SK-N-SH (cell line): ENCODE measurements at regions not wholly inside any gene's neighbourhood (a gene's known extent, or its start where the extent isn't known, plus 50 kb on each side); places are given as distances from the start of the nearest gene placed in this dataset.

Experiments used
- EP300 ChIP-seq, 2 experiments: IDR thresholded peaks; 2 replicates each; pipeline versions ENCODE4 v1.4.0 to v1.6.1; 2012; ENCODE audit warnings: borderline replicate concordance in 1 of 2, low read depth in 1 of 2, low read length in 1 of 2
- EZH2phosphoT487 ChIP-seq: fragments of 200-600 bp; sonication (generic); IDR thresholded peaks from 2 replicates; pipeline ENCODE4 v1.6.1; 2017; ENCODE audit warnings: low read depth, mixed run types, mild to moderate bottlenecking, antibody characterized with exemption, moderate library complexity, borderline replicate concordance
- RAD21 ChIP-seq: IDR thresholded peaks from 2 replicates; pipeline ENCODE4 v1.6.1; 2012; ENCODE audit warnings: mild to moderate bottlenecking, low read length
- RFX5 ChIP-seq: IDR thresholded peaks from 2 replicates; pipeline ENCODE4 v1.6.1; 2012; ENCODE audit warnings: mild to moderate bottlenecking, improper control_type of control experiment, low read length
- TAF1 ChIP-seq: IDR thresholded peaks from 2 replicates; pipeline ENCODE4 v1.6.1; 2012; ENCODE audit warnings: low read depth, mild to moderate bottlenecking, low read length, moderate library complexity, borderline replicate concordance
- TCF12 ChIP-seq: IDR thresholded peaks from 2 replicates; pipeline ENCODE4 v1.4.0; 2012
- YY1 ChIP-seq: IDR thresholded peaks from 2 replicates; pipeline ENCODE4 v1.4.0; 2012; ENCODE audit warnings: low read depth, mild to moderate bottlenecking
- TF ChIP-seq, protein P1 (sequence below): IDR thresholded peaks from 2 replicates; pipeline ENCODE4 v1.6.1; 2012; ENCODE audit warnings: mild to moderate bottlenecking, low read depth, low read length, moderate library complexity
- TF ChIP-seq, protein P2 (sequence below): IDR thresholded peaks from 2 replicates; pipeline ENCODE4; 2012
- TF ChIP-seq, protein P3 (sequence below): fragments of 200-600 bp; sonication (generic); IDR thresholded peaks from 2 replicates; pipeline ENCODE4 v1.6.1; 2017; ENCODE audit warnings: antibody characterized with exemption, mild to moderate bottlenecking, moderate library complexity
- TF ChIP-seq, protein P4 (sequence below): fragments of 150-350 bp; IDR thresholded peaks from 2 replicates; pipeline ENCODE4 v1.6.1; 2017; ENCODE audit warnings: antibody characterized with exemption, low read length, low read depth, borderline replicate concordance
- TF ChIP-seq, protein P5 (sequence below): IDR thresholded peaks from 2 replicates; pipeline ENCODE4 v1.4.0; 2012; ENCODE audit warnings: low read depth

DNA sequence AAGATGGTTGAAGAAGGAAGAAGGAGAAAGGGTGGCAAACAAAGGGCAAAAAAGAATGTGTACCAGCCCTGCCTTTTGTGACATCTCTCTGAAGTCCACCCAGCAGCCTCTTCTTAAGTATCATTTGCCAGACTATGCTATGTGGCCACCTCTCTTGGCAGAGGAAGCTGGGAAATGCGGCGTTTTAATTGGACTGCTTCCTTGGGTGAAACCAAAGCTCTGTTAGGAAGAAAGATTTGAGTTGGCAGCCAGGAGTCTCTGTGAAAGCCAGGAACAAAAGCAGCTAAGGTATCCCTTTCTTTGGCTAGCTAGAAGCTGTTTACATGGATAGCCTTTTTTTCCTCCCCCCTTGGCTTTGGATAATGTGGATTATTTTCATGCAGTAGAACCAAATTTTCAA is 67.5 kb upstream of the GTSF1L start:
- TF ChIP-seq, protein P1, sequence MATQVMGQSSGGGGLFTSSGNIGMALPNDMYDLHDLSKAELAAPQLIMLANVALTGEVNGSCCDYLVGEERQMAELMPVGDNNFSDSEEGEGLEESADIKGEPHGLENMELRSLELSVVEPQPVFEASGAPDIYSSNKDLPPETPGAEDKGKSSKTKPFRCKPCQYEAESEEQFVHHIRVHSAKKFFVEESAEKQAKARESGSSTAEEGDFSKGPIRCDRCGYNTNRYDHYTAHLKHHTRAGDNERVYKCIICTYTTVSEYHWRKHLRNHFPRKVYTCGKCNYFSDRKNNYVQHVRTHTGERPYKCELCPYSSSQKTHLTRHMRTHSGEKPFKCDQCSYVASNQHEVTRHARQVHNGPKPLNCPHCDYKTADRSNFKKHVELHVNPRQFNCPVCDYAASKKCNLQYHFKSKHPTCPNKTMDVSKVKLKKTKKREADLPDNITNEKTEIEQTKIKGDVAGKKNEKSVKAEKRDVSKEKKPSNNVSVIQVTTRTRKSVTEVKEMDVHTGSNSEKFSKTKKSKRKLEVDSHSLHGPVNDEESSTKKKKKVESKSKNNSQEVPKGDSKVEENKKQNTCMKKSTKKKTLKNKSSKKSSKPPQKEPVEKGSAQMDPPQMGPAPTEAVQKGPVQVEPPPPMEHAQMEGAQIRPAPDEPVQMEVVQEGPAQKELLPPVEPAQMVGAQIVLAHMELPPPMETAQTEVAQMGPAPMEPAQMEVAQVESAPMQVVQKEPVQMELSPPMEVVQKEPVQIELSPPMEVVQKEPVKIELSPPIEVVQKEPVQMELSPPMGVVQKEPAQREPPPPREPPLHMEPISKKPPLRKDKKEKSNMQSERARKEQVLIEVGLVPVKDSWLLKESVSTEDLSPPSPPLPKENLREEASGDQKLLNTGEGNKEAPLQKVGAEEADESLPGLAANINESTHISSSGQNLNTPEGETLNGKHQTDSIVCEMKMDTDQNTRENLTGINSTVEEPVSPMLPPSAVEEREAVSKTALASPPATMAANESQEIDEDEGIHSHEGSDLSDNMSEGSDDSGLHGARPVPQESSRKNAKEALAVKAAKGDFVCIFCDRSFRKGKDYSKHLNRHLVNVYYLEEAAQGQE, result no peak
- TF ChIP-seq, protein P2, sequence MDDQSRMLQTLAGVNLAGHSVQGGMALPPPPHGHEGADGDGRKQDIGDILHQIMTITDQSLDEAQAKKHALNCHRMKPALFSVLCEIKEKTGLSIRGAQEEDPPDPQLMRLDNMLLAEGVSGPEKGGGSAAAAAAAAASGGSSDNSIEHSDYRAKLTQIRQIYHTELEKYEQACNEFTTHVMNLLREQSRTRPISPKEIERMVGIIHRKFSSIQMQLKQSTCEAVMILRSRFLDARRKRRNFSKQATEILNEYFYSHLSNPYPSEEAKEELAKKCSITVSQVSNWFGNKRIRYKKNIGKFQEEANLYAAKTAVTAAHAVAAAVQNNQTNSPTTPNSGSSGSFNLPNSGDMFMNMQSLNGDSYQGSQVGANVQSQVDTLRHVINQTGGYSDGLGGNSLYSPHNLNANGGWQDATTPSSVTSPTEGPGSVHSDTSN, result no peak
- TF ChIP-seq, protein P3, sequence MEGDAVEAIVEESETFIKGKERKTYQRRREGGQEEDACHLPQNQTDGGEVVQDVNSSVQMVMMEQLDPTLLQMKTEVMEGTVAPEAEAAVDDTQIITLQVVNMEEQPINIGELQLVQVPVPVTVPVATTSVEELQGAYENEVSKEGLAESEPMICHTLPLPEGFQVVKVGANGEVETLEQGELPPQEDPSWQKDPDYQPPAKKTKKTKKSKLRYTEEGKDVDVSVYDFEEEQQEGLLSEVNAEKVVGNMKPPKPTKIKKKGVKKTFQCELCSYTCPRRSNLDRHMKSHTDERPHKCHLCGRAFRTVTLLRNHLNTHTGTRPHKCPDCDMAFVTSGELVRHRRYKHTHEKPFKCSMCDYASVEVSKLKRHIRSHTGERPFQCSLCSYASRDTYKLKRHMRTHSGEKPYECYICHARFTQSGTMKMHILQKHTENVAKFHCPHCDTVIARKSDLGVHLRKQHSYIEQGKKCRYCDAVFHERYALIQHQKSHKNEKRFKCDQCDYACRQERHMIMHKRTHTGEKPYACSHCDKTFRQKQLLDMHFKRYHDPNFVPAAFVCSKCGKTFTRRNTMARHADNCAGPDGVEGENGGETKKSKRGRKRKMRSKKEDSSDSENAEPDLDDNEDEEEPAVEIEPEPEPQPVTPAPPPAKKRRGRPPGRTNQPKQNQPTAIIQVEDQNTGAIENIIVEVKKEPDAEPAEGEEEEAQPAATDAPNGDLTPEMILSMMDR, result no peak
- TF ChIP-seq YY1 (no peak), TCF12 (no peak), EP300 (IDR thresholded peaks at IDR 0.05; ENCODE audit: borderline replicate concordance in 1 of 2, low read depth in 1 of 2, low read length in 1 of 2) (no peak), TAF1 (no peak), RAD21 (no peak), RFX5 (no peak), EZH2phosphoT487 (no peak)
- TF ChIP-seq, protein P4, sequence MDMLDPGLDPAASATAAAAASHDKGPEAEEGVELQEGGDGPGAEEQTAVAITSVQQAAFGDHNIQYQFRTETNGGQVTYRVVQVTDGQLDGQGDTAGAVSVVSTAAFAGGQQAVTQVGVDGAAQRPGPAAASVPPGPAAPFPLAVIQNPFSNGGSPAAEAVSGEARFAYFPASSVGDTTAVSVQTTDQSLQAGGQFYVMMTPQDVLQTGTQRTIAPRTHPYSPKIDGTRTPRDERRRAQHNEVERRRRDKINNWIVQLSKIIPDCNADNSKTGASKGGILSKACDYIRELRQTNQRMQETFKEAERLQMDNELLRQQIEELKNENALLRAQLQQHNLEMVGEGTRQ, result no peak
- TF ChIP-seq, protein P5, sequence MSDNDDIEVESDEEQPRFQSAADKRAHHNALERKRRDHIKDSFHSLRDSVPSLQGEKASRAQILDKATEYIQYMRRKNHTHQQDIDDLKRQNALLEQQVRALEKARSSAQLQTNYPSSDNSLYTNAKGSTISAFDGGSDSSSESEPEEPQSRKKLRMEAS, result no peak
